CD8-positive, alpha-beta T cell (primary cell): ENCODE measurements at regions not wholly inside any gene's neighbourhood (a gene's known extent, or its start where the extent isn't known, plus 50 kb on each side); places are given as distances from the start of the nearest gene placed in this dataset. TPM values are rescaled to one million over a fixed set of nuclear protein-coding genes. Genes with fewer than 3 reads are reported as not detected.

Experiments used
- microRNA-seq: library from miRNA; unstranded; fragments of <30 nt; microRNA quantifications from one replicate; pipeline ENCODE4 v1.2.0, GENCODE V29; 2022; ENCODE audit warnings: borderline microRNAs expressed

Small RNA genes lying in the stretch of these regions (microRNA-seq; reads per million reads assigned to microRNA genes)
- not detected for gene MIR548I1
